ENCODE measurements at regions not wholly inside any gene's neighbourhood (a gene's known extent, or its start where the extent isn't known, plus 50 kb on each side); places are given as distances from the start of the nearest gene placed in this dataset.

GRCh38 chr9:110089681-110090370 lies 118.1 kb downstream of the C9orf152 start:
- WGBS (ENCODE audit: missing lambda C conversion rate) = 68% methylated on average over 12 of the region's 12 CpGs

GRCh38 chr9:110092792-110093191 lies 115.2 kb downstream of the C9orf152 start:
- no peaks in the 10 kb centered on the region for H3K9me3 ChIP-seq
- TF ChIP-seq, protein P1, sequence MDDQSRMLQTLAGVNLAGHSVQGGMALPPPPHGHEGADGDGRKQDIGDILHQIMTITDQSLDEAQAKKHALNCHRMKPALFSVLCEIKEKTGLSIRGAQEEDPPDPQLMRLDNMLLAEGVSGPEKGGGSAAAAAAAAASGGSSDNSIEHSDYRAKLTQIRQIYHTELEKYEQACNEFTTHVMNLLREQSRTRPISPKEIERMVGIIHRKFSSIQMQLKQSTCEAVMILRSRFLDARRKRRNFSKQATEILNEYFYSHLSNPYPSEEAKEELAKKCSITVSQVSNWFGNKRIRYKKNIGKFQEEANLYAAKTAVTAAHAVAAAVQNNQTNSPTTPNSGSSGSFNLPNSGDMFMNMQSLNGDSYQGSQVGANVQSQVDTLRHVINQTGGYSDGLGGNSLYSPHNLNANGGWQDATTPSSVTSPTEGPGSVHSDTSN (IDR thresholded peaks at IDR 0.05) = no peak
- no peak for TF ChIP-seq SREBF2 (IDR thresholded peaks at IDR 0.05)
- TF ChIP-seq ZC3H11A (IDR thresholded peaks at IDR 0.05) = no peak
- TF ChIP-seq CBX2 (IDR thresholded peaks at IDR 0.05; ENCODE audit: borderline replicate concordance, low read depth) = no peak
- no peak for TF ChIP-seq HDAC2 (IDR thresholded peaks at IDR 0.05)
- ChIA-PET POLR2A (no interaction called here), CTCF (interaction anchor here (1.4 kb wide), 1 partner anchor 189 kb away, joined by 3 read pairs; no protein-coding TSS in a partner anchor)
- no peak overlapping the region for H3K4me2 ChIP-seq
- peaks cover 18% of the 10 kb centered on the region for H3K4me1 ChIP-seq
- ATAC-seq (no peak), FAIRE-seq (no peak), DNase-seq (ENCODE audit: low read depth in 1 of 2, low spot score in 1 of 2) (no peak)
- 76% methylated on average over 5 of the region's 5 CpGs for WGBS (ENCODE audit: missing lambda C conversion rate)
- no peak overlapping the region for H3K27ac ChIP-seq
- H3K4me3 ChIP-seq = no peak overlapping the region

More at GRCh38 chr9:110089681-110090370, 118.1 kb downstream of the C9orf152 start:
- no peak overlapping the region for H3K4me3 ChIP-seq
- ChIA-PET POLR2A (no interaction called here), CTCF (interaction anchor here (0.9 to 1.3 kb wide), 3 partner anchors 9 to 187 kb away, joined by 3 to 4 read pairs (median 3); no protein-coding TSS in a partner anchor)
- H3K9me3 ChIP-seq = no peaks in the 10 kb centered on the region
- no peak for ATAC-seq
- no peak overlapping the region for H3K27ac ChIP-seq
- no peak for DNase-seq (ENCODE audit: low read depth in 1 of 2, low spot score in 1 of 2)
- FAIRE-seq = no peak
- TF ChIP-seq ZFP36 (IDR thresholded peaks at IDR 0.05; ENCODE audit: borderline replicate concordance, partially characterized antibody) (no peak), NR3C1 (IDR thresholded peaks at IDR 0.05) (no peak), FOSL2 (IDR thresholded peaks at IDR 0.05) (no peak), FOSL2 (CRISPR knock-in tag; IDR thresholded peaks at IDR 0.05) (peak; percentile 14; the same call in 1 of the 2 replicates)
- peak overlapping the region; percentile 41 for H3K4me2 ChIP-seq
- peaks cover 15% of the 10 kb centered on the region for H3K4me1 ChIP-seq

GRCh38 chr9:110093417-110093816 lies 114.5 kb downstream of the C9orf152 start:
- CTCF ChIA-PET = interaction anchor here (1.4 kb wide), 1 partner anchor 190 kb away, joined by 3 read pairs; no protein-coding TSS in a partner anchor
- ATAC-seq = no peak
- Histone ChIP-seq H3K27ac (no peak overlapping the region), H3K4me1 (peaks cover 19% of the 10 kb centered on the region), H3K4me3 (no peak overlapping the region), H3K4me2 (no peak overlapping the region), H3K9me3 (no peaks in the 10 kb centered on the region)
- no peak for FAIRE-seq
- 81% methylated on average over 2 of the region's 2 CpGs for WGBS (ENCODE audit: missing lambda C conversion rate)
- POLR2A ChIA-PET = no interaction called here
- DNase-seq (ENCODE audit: low read depth in 1 of 2, low spot score in 1 of 2) = no peak
- TF ChIP-seq HOXA7 (CRISPR knock-in tag; IDR thresholded peaks at IDR 0.05) = no peak
- no peak for TF ChIP-seq ESRRA (IDR thresholded peaks at IDR 0.05; ENCODE audit: borderline replicate concordance, low read length)
- no peak for TF ChIP-seq MAFK (IDR thresholded peaks at IDR 0.05; ENCODE audit: partially characterized antibody)
- no peak for TF ChIP-seq SMC3 (IDR thresholded peaks at IDR 0.05)
- TF ChIP-seq RFX5 (IDR thresholded peaks at IDR 0.05) = no peak
- TF ChIP-seq CHD2 (IDR thresholded peaks at IDR 0.05; ENCODE audit: low read length, partially characterized antibody) = no peak
- TF ChIP-seq REST (IDR thresholded peaks at IDR 0.05) = no peak
- TF ChIP-seq KDM1A (IDR thresholded peaks at IDR 0.05; ENCODE audit: low read depth) = no peak
- TF ChIP-seq RCOR1 (IDR thresholded peaks at IDR 0.05; ENCODE audit: low read depth, low read length) = no peak
- no peak for TF ChIP-seq EHMT2 (IDR thresholded peaks at IDR 0.05; ENCODE audit: low read depth)
- TF ChIP-seq PHF8 (IDR thresholded peaks at IDR 0.05; ENCODE audit: borderline replicate concordance, low read depth) = no peak
- no peak for TF ChIP-seq ZNF302 (CRISPR knock-in tag; IDR thresholded peaks at IDR 0.05)
- no peak for TF ChIP-seq JUNB (IDR thresholded peaks at IDR 0.05)

Data from A549 (cell line).